ENCODE measurements at regions not wholly inside any gene's neighbourhood (a gene's known extent, or its start where the extent isn't known, plus 50 kb on each side); places are given as distances from the start of the nearest gene placed in this dataset.

DNA sequence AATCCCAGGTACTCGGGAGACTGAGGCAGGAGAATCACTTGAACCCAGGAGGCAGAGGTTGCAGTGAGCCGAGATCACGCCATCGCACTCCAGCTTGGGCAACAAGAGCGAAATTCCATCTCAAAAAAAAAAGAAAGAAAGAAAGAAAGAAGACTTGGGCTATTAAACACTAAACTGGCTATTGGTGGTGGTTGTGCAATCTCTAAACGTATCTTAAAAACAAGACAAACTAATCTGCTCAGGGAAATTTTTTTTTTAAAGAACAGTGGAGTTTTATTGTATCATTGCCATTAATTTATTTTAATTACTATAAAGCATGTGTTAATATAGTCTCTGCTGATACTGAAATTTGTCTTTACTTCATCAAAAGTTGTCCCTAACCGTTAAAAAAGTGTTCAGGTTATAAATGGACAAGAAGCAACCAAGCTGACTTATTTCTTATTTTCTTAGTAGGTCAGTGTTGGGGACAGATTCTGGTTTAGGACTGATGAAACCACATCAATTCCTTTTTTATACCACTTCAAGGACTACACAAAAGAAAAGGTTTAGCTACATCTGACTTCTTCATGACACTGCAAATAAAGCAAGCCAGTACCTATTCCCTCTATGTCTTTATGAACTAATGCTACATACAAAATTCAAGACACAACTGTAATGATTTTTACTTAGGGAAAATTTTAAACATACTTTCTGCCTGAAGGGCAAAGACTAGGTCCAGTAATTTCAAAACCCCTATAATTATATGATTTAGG, 68.7 kb upstream of the KRAS start:
- TF ChIP-seq, protein P1, sequence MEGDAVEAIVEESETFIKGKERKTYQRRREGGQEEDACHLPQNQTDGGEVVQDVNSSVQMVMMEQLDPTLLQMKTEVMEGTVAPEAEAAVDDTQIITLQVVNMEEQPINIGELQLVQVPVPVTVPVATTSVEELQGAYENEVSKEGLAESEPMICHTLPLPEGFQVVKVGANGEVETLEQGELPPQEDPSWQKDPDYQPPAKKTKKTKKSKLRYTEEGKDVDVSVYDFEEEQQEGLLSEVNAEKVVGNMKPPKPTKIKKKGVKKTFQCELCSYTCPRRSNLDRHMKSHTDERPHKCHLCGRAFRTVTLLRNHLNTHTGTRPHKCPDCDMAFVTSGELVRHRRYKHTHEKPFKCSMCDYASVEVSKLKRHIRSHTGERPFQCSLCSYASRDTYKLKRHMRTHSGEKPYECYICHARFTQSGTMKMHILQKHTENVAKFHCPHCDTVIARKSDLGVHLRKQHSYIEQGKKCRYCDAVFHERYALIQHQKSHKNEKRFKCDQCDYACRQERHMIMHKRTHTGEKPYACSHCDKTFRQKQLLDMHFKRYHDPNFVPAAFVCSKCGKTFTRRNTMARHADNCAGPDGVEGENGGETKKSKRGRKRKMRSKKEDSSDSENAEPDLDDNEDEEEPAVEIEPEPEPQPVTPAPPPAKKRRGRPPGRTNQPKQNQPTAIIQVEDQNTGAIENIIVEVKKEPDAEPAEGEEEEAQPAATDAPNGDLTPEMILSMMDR (IDR thresholded peaks at IDR 0.05; ENCODE audit: insufficient read depth, low read length): no peak
- TF ChIP-seq POLR2AphosphoS5 (IDR thresholded peaks at IDR 0.05; ENCODE audit: low read depth) (no peak), GABPA (IDR thresholded peaks at IDR 0.05; ENCODE audit: low read depth) (no peak), SPI1 (IDR thresholded peaks at IDR 0.05; ENCODE audit: borderline replicate concordance, low read depth) (no peak)
- TF ChIP-seq, protein P2, sequence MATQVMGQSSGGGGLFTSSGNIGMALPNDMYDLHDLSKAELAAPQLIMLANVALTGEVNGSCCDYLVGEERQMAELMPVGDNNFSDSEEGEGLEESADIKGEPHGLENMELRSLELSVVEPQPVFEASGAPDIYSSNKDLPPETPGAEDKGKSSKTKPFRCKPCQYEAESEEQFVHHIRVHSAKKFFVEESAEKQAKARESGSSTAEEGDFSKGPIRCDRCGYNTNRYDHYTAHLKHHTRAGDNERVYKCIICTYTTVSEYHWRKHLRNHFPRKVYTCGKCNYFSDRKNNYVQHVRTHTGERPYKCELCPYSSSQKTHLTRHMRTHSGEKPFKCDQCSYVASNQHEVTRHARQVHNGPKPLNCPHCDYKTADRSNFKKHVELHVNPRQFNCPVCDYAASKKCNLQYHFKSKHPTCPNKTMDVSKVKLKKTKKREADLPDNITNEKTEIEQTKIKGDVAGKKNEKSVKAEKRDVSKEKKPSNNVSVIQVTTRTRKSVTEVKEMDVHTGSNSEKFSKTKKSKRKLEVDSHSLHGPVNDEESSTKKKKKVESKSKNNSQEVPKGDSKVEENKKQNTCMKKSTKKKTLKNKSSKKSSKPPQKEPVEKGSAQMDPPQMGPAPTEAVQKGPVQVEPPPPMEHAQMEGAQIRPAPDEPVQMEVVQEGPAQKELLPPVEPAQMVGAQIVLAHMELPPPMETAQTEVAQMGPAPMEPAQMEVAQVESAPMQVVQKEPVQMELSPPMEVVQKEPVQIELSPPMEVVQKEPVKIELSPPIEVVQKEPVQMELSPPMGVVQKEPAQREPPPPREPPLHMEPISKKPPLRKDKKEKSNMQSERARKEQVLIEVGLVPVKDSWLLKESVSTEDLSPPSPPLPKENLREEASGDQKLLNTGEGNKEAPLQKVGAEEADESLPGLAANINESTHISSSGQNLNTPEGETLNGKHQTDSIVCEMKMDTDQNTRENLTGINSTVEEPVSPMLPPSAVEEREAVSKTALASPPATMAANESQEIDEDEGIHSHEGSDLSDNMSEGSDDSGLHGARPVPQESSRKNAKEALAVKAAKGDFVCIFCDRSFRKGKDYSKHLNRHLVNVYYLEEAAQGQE (IDR thresholded peaks at IDR 0.05; ENCODE audit: insufficient replicate concordance, low read depth): no peak

Data from HL-60 (cell line).